ENCODE measurements at regions not wholly inside any gene's neighbourhood (a gene's known extent, or its start where the extent isn't known, plus 50 kb on each side); places are given as distances from the start of the nearest gene placed in this dataset.

DNA sequence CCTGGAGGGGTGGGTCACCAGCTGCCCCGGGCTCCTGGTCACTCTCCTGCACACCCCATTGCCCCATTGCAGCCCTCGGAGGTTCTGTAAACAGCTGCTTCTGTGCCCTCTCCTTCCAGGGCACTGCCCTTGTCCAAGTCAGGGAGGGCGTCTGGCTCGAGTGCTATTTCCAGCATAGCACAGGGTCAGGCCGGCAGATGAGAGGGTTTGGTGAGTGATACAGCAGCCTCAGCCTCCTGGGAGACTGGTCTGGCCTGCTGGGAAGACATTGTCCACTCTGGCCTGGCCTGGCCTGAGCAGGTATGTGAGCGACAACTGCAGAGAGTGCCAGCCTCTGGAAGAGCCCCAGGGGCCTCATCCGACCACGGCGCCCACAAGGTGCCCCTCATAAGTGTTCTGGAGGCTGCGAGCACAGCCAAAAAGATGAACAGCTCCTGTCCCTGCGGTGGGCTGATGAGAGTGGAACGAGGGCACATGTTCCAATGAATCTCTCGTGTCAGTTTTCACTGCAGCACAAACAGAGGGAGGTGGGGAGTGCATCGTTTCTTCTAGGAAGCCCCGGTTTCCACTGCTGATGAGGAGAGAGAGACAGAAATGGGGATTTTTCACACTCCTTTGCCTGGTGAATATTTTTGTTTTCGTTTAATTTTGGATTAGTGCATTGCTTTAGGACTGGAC, 105.8 kb upstream of the SDK2 start:
- WGBS (ENCODE audit: insufficient coverage): 63% methylated on average over 13 of the region's 16 CpGs
- no peak overlapping the region for H3K27ac ChIP-seq (ENCODE audit: low read length)
- no peak for DNase-seq

GRCh38 chr17:73750975-73751374, 106.7 kb upstream of the SDK2 start:
- no peak overlapping the region for H3K4me3 ChIP-seq (ENCODE audit: low read length)
- no peak for DNase-seq
- no peaks in the 10 kb centered on the region for H3K36me3 ChIP-seq (ENCODE audit: control insufficient read depth, insufficient read depth, low read length)
- no peaks in the 10 kb centered on the region for H3K9me3 ChIP-seq (replicated peaks; ENCODE audit: control insufficient read depth, low read depth, low read length)
- peaks cover 49% of the 10 kb centered on the region for H3K27me3 ChIP-seq (ENCODE audit: control insufficient read depth, insufficient read depth, low read length)
- no peak overlapping the region for H3K27ac ChIP-seq (ENCODE audit: low read length)
- WGBS (ENCODE audit: insufficient coverage): 33% methylated on average over 1 of the region's 7 CpGs
- H3K4me1 ChIP-seq (ENCODE audit: control insufficient read depth, insufficient read depth, low read length): peaks cover 22% of the 10 kb centered on the region

More for the DNA sequence above, 105.8 kb upstream of the SDK2 start:
- Histone ChIP-seq H3K27me3 (ENCODE audit: control insufficient read depth, insufficient read depth, low read length) (peaks cover 44% of the 10 kb centered on the region), H3K36me3 (ENCODE audit: control insufficient read depth, insufficient read depth, low read length) (no peaks in the 10 kb centered on the region), H3K9me3 (replicated peaks; ENCODE audit: control insufficient read depth, low read depth, low read length) (no peaks in the 10 kb centered on the region), H3K4me1 (ENCODE audit: control insufficient read depth, insufficient read depth, low read length) (peaks cover 22% of the 10 kb centered on the region), H3K4me3 (ENCODE audit: low read length) (no peak overlapping the region)

DNA sequence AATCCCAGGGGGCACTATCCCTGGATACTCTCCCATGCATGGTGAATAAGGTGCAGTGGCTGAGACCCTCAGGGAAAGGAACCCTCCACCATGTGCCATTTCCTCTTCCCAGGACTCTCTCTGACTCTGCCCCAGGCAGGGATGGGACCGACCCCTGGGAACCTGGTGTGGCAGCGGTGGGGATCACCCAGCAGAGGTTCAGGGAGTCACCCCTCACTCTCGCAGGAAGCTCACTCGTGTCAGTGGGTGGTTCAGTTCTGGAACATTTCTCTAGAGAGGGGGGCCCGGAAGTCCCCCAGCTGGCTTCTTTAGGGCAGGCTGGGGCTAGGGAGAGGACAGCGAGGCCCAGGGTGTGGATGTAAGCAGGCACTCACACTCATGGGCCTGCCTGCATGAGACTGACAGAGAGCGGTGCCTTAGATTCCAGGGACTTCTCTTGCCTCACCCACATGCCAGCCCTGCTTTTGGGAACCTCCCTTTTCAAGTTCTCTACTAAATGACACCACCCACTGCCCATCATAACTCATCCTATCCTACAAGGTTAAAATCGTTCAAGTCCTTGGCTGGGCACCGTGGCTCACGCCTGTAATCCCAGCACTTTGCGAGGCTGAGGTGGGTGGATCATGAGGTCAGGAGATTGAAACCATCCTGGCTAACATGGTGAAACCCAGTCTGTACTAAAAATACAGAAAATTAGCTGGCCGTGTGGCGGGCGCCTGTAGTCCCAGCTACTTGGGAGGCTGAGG, 109.7 kb upstream of the SDK2 start:
- no peak overlapping the region for H3K27ac ChIP-seq (ENCODE audit: low read length)
- no peaks in the 10 kb centered on the region for H3K9me3 ChIP-seq (replicated peaks; ENCODE audit: control insufficient read depth, low read depth, low read length)
- H3K4me1 ChIP-seq (ENCODE audit: control insufficient read depth, insufficient read depth, low read length): peaks cover 9% of the 10 kb centered on the region
- H3K27me3 ChIP-seq (ENCODE audit: control insufficient read depth, insufficient read depth, low read length): peaks cover 56% of the 10 kb centered on the region
- H3K4me3 ChIP-seq (ENCODE audit: low read length): no peak overlapping the region
- H3K36me3 ChIP-seq (ENCODE audit: control insufficient read depth, insufficient read depth, low read length): no peaks in the 10 kb centered on the region
- no peak for DNase-seq
- 95% methylated on average over 5 of the region's 14 CpGs for WGBS (ENCODE audit: insufficient coverage)

DNA sequence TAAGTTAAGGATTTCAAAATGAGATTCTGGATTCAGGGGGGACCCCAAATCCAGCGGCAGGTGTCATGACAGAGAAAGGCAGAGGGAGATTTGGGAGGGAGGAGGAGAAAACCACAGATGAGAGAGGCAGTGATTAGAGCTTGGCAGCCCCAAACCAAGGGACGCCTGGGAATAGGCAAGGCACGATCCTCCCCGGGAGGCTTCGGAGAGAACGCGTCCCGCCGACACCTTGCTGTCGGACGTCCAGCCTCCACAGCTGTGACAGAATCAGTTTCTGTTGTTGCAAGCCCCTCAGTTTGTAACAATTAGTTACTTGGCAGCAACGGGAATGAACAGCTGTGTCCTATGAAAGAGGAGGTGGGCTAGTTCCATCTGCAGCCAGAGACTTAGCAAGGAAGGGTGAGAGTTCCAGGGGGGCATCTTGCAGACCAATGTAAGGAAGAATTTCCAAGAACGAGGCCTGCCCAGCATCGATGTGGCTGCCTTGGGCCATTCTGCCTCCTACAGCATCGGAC, 110.7 kb upstream of the SDK2 start:
- no peak for DNase-seq
- Histone ChIP-seq H3K27ac (ENCODE audit: low read length) (no peak overlapping the region), H3K4me1 (ENCODE audit: control insufficient read depth, insufficient read depth, low read length) (peaks cover 14% of the 10 kb centered on the region), H3K36me3 (ENCODE audit: control insufficient read depth, insufficient read depth, low read length) (no peaks in the 10 kb centered on the region), H3K4me3 (ENCODE audit: low read length) (no peak overlapping the region), H3K27me3 (ENCODE audit: control insufficient read depth, insufficient read depth, low read length) (peaks cover 61% of the 10 kb centered on the region), H3K9me3 (replicated peaks; ENCODE audit: control insufficient read depth, low read depth, low read length) (no peaks in the 10 kb centered on the region)
- WGBS (ENCODE audit: insufficient coverage): 36% methylated on average over 15 of the region's 15 CpGs

- Histone ChIP-seq H3K4me3 (ENCODE audit: low read length) (no peak overlapping the region), H3K4me1 (ENCODE audit: control insufficient read depth, insufficient read depth, low read length) (peaks cover 10% of the 10 kb centered on the region), H3K27ac (ENCODE audit: low read length) (no peak overlapping the region), H3K36me3 (ENCODE audit: control insufficient read depth, insufficient read depth, low read length) (no peaks in the 10 kb centered on the region), H3K9me3 (replicated peaks; ENCODE audit: control insufficient read depth, low read depth, low read length) (no peaks in the 10 kb centered on the region), H3K27me3 (ENCODE audit: control insufficient read depth, insufficient read depth, low read length) (peaks cover 74% of the 10 kb centered on the region)
- DNase-seq: no peak
- 60% methylated on average over 8 of the region's 12 CpGs for WGBS (ENCODE audit: insufficient coverage)
Measured at GRCh38 chr17:73757420-73757819, 113.2 kb upstream of the SDK2 start.

GRCh38 chr17:73758245-73758644, 114.0 kb upstream of the SDK2 start:
- WGBS (ENCODE audit: insufficient coverage): 100% methylated on average over 1 of the region's 7 CpGs
- Histone ChIP-seq H3K27me3 (ENCODE audit: control insufficient read depth, insufficient read depth, low read length) (peaks cover 68% of the 10 kb centered on the region), H3K9me3 (replicated peaks; ENCODE audit: control insufficient read depth, low read depth, low read length) (no peaks in the 10 kb centered on the region), H3K27ac (ENCODE audit: low read length) (no peak overlapping the region), H3K36me3 (ENCODE audit: control insufficient read depth, insufficient read depth, low read length) (no peaks in the 10 kb centered on the region), H3K4me1 (ENCODE audit: control insufficient read depth, insufficient read depth, low read length) (peaks cover 11% of the 10 kb centered on the region), H3K4me3 (ENCODE audit: low read length) (no peak overlapping the region)
- DNase-seq: no peak

GRCh38 chr17:73759324-73759723, 115.1 kb upstream of the SDK2 start:
- no peak overlapping the region for H3K27ac ChIP-seq (ENCODE audit: low read length)
- H3K9me3 ChIP-seq (replicated peaks; ENCODE audit: control insufficient read depth, low read depth, low read length): no peaks in the 10 kb centered on the region
- WGBS (ENCODE audit: insufficient coverage): no CpG with 5 or more reads among the region's 8 CpGs
- no peak for DNase-seq
- H3K36me3 ChIP-seq (ENCODE audit: control insufficient read depth, insufficient read depth, low read length): no peaks in the 10 kb centered on the region
- no peak overlapping the region for H3K4me3 ChIP-seq (ENCODE audit: low read length)
- H3K4me1 ChIP-seq (ENCODE audit: control insufficient read depth, insufficient read depth, low read length): peaks cover 11% of the 10 kb centered on the region
- H3K27me3 ChIP-seq (ENCODE audit: control insufficient read depth, insufficient read depth, low read length): peaks cover 57% of the 10 kb centered on the region

DNA sequence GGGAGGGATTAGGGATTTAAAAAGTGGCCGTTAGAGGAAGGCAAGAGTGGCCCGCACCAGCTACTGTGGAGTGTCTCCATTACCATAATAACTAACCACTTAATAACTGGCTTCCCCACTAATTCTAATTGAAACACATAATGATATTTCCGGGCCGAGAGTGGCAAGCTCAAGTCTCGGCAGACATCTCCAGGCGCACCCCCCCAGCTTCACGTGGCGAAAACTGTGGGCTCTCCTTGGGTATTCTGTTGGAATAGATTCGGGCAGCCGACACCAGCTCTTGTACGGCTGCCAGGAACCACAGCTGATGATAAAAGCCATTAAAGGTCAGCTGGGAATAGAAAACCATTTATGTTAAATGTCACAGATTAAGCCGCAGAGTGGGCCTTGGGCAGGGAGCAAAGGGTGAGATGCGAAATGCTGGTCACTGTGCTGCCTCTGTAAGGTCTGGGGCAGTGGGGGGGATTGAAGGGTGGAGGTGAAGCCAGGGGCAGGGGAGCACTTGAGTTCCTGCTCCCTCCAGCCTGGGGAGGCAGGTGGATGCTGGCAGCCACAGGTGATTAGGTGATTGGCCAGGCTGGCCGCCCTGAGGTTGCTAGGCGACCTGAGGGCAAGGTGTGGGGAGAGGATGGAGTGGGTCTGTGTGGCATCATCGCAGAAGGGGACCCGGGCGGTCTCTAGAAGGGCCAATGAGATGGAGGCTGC, 115.6 kb upstream of the SDK2 start:
- Histone ChIP-seq H3K9me3 (replicated peaks; ENCODE audit: control insufficient read depth, low read depth, low read length) (no peaks in the 10 kb centered on the region), H3K27me3 (ENCODE audit: control insufficient read depth, insufficient read depth, low read length) (peaks cover 53% of the 10 kb centered on the region), H3K27ac (ENCODE audit: low read length) (no peak overlapping the region), H3K36me3 (ENCODE audit: control insufficient read depth, insufficient read depth, low read length) (no peaks in the 10 kb centered on the region), H3K4me3 (ENCODE audit: low read length) (no peak overlapping the region), H3K4me1 (ENCODE audit: control insufficient read depth, insufficient read depth, low read length) (peaks cover 11% of the 10 kb centered on the region)
- 63% methylated on average over 13 of the region's 18 CpGs for WGBS (ENCODE audit: insufficient coverage)
- DNase-seq: no peak

DNA sequence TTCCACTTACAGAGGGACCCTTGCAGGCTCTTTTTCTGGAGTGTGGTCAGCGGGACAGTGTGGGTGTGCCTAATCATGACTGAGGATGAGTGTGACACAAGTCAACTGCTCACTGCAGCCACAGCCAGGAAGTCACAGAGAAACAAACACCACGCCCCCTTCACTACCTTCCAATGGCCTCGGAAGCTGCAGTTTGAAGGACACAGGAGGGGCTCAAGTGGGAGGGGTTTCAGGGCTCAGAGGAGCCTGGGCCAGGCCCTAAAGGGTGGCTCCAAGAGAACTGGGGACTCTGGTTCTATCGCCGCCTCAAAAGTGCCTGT, 116.2 kb upstream of the SDK2 start:
- no peak for DNase-seq
- Histone ChIP-seq H3K9me3 (replicated peaks; ENCODE audit: control insufficient read depth, low read depth, low read length) (no peaks in the 10 kb centered on the region), H3K36me3 (ENCODE audit: control insufficient read depth, insufficient read depth, low read length) (no peaks in the 10 kb centered on the region), H3K27ac (ENCODE audit: low read length) (no peak overlapping the region), H3K27me3 (ENCODE audit: control insufficient read depth, insufficient read depth, low read length) (peaks cover 52% of the 10 kb centered on the region), H3K4me1 (ENCODE audit: control insufficient read depth, insufficient read depth, low read length) (peaks cover 11% of the 10 kb centered on the region), H3K4me3 (ENCODE audit: low read length) (no peak overlapping the region)
- WGBS (ENCODE audit: insufficient coverage): 80% methylated on average over 2 of the region's 5 CpGs

DNA sequence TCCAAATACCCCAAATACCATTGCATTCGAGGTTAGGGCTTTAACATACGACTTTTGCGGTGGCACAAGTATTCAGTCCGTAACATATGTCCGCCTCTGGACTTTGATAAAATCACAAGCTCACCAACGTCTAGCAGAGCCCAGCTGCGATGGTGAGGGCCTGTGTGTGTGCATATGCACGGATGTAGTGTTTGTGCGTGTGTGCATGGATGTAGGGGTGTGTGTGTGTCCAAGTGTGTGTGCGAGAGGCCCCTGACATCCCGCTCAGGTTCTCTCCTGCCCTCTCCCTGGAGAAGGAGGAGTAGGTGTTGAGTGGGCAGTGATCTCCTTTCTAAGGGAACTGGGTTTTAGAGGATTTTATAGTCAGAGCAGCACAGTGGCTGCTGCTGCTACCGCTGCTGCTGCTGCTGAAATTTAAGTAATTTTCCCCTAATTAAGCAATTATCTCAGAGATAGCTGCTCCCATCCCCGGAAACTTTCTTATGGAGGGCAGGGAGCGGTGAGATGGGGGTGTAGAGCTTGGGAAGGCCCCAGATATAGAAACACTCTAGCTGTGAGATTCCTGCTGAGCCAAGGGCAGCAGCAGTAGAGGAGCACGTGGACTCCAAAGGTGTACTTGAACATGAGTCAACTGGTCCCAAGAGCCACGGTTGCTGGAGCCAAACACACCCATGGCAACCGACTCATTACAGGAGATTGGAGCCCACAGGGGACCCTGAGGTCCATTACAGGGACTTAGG, 121.7 kb upstream of the SDK2 start:
- DNase-seq: no peak
- Histone ChIP-seq H3K4me1 (ENCODE audit: control insufficient read depth, insufficient read depth, low read length) (peaks cover 16% of the 10 kb centered on the region), H3K27me3 (ENCODE audit: control insufficient read depth, insufficient read depth, low read length) (peaks cover 40% of the 10 kb centered on the region), H3K36me3 (ENCODE audit: control insufficient read depth, insufficient read depth, low read length) (no peaks in the 10 kb centered on the region), H3K27ac (ENCODE audit: low read length) (no peak overlapping the region), H3K4me3 (ENCODE audit: low read length) (no peak overlapping the region), H3K9me3 (replicated peaks; ENCODE audit: control insufficient read depth, low read depth, low read length) (no peaks in the 10 kb centered on the region)
- 66% methylated on average over 11 of the region's 17 CpGs for WGBS (ENCODE audit: insufficient coverage)

All from muscle of leg (tissue), 3 donors.